Fibroblast of lung (primary cell): ENCODE measurements at regions not wholly inside any gene's neighbourhood (a gene's known extent, or its start where the extent isn't known, plus 50 kb on each side); places are given as distances from the start of the nearest gene placed in this dataset.

ENCODE experiments used
- DNase-seq, 2 donors: peaks; one replicate each; pipeline versions ENCODE4 v3.0.0 to v3.0.0-alpha.2; 2010; ENCODE audit warnings: low read depth in 2 of 2
- H2AFZ ChIP-seq: 2 replicates; pipeline ENCODE4 v1.5.1; 2012; ENCODE audit warnings: low read length, control low read depth, inconsistent platforms
- H3K27ac ChIP-seq: 2 replicates; pipeline ENCODE4 v1.5.1; 2011; ENCODE audit warnings: low read length, control low read depth; ENCODE audit not compliant: insufficient read depth
- H3K27me3 ChIP-seq: 2 replicates; pipeline ENCODE4 v1.5.1; 2011; ENCODE audit warnings: mild to moderate bottlenecking, low read length; ENCODE audit not compliant: control insufficient read depth, insufficient read depth
- H3K36me3 ChIP-seq: 2 replicates; pipeline ENCODE4 v1.5.1; 2011; ENCODE audit warnings: low read length; ENCODE audit not compliant: control insufficient read depth, insufficient read depth
- H3K4me1 ChIP-seq: 2 replicates; pipeline ENCODE4 v1.5.1; 2011; ENCODE audit warnings: low read length; ENCODE audit not compliant: control insufficient read depth, insufficient read depth; ENCODE audit errors: extremely low read depth
- H3K4me2 ChIP-seq: 2 replicates; pipeline ENCODE4 v1.5.1; 2011; ENCODE audit warnings: low read length, control low read depth; ENCODE audit not compliant: insufficient read depth; ENCODE audit errors: extremely low read depth
- H3K4me3 ChIP-seq, 4 experiments: fragments of 200-600 bp in 1 of 4; sonication (generic) in 1 of 4; replicated peaks in 1 of 4; 2 replicates each; pipeline ENCODE4 v1.5.1; 2011 to 2016; ENCODE audit warnings: low read length in 4 of 4, low read depth in 3 of 4, mild to moderate bottlenecking in 3 of 4, control low read depth in 2 of 4, inconsistent platforms in 1 of 4, mixed read lengths in 1 of 4; ENCODE audit not compliant: insufficient read depth in 1 of 4; ENCODE audit errors: control extremely low read depth in 1 of 4
- H3K79me2 ChIP-seq: 2 replicates; pipeline ENCODE4 v1.5.1; 2012; ENCODE audit warnings: mild to moderate bottlenecking, low read length, inconsistent platforms; ENCODE audit not compliant: control insufficient read depth, insufficient read depth
- H3K9ac ChIP-seq: 2 replicates; pipeline ENCODE4 v1.5.1; 2011; ENCODE audit warnings: mild to moderate bottlenecking, low read length, control low read depth; ENCODE audit not compliant: insufficient read depth
- H3K9me3 ChIP-seq: 2 replicates; pipeline ENCODE4 v1.5.1; 2012; ENCODE audit warnings: low read depth, low read length; ENCODE audit not compliant: control insufficient read depth, insufficient read depth
- H4K20me1 ChIP-seq: 2 replicates; pipeline ENCODE4 v1.5.1; 2011; ENCODE audit warnings: low read length; ENCODE audit not compliant: control insufficient read depth, insufficient read depth; ENCODE audit errors: extremely low read depth
- CTCF ChIP-seq, 2 donors: IDR thresholded peaks in 1 of 2; conservative IDR thresholded peaks in 1 of 2; 1 replicate in 1 of 2; 2 replicates in 1 of 2; pipeline ENCODE4 v1.5.1; 2011 to 2012; ENCODE audit warnings: low read length in 2 of 2, control low read depth in 1 of 2, inconsistent platforms in 1 of 2, low read depth in 1 of 2, mild to moderate bottlenecking in 1 of 2
- EZH2 ChIP-seq: IDR thresholded peaks from 2 replicates; pipeline ENCODE4 v1.5.1; 2012; ENCODE audit warnings: low read length, control low read depth, mild to moderate bottlenecking; ENCODE audit errors: missing control alignments

- Histone ChIP-seq H4K20me1 (no peaks in the 10 kb centered on the region), H3K9me3 (no peaks in the 10 kb centered on the region), H2AFZ (no peak overlapping the region), H3K27me3 (no peaks in the 10 kb centered on the region), H3K9ac (no peak overlapping the region), H3K27ac (no peak overlapping the region), H3K36me3 (no peaks in the 10 kb centered on the region), H3K79me2 (no peaks in the 10 kb centered on the region), H3K4me3 (no peak overlapping the region), H3K4me1 (no peaks in the 10 kb centered on the region), H3K4me2 (no peak overlapping the region)
- DNase-seq = no peak
- TF ChIP-seq CTCF (conservative IDR thresholded peaks at IDR 0.05 in 1 of 2, IDR thresholded peaks at IDR 0.05 in 1 of 2; ENCODE audit: low read depth in 1 of 2, low read length in 2 of 2) (no peak), EZH2 (no peak)
Measured at GRCh38 chr6:97468981-97469380, 186.0 kb upstream of the MMS22L start.

GRCh38 chr6:97469451-97469850 lies 186.4 kb upstream of the MMS22L start:
- TF ChIP-seq CTCF (conservative IDR thresholded peaks at IDR 0.05 in 1 of 2, IDR thresholded peaks at IDR 0.05 in 1 of 2; ENCODE audit: low read depth in 1 of 2, low read length in 2 of 2) = no peak
- TF ChIP-seq EZH2 = no peak
- no peaks in the 10 kb centered on the region for H3K36me3 ChIP-seq
- H3K4me3 ChIP-seq = no peak overlapping the region

DNA sequence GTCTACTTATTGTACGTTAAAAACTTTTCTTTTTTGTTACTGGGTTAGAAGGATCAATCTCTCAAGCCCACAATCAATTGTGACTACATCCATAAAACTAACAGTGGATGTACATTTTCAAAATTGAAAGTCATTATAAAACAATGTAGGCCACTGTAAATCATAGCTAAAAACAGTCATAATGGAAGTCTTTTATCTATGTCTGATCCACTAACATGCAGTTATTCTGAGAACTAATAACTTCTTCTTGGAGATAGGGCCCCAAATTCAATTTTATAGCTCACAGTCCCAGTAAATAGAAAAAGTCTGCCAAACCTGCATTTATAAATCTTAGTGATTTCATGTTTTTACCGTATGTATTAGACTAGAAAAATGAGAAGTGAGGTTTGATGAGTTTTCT lies 187.3 kb upstream of the MMS22L start:
- no peaks in the 10 kb centered on the region for H4K20me1 ChIP-seq
- H3K27ac ChIP-seq = no peak overlapping the region
- DNase-seq = no peak
- TF ChIP-seq EZH2 (no peak), CTCF (conservative IDR thresholded peaks at IDR 0.05 in 1 of 2, IDR thresholded peaks at IDR 0.05 in 1 of 2; ENCODE audit: low read depth in 1 of 2, low read length in 2 of 2) (no peak)
- no peaks in the 10 kb centered on the region for H3K4me1 ChIP-seq
- H3K9me3 ChIP-seq = no peaks in the 10 kb centered on the region
- no peak overlapping the region for H3K4me3 ChIP-seq
- no peaks in the 10 kb centered on the region for H3K27me3 ChIP-seq
- H3K9ac ChIP-seq = no peak overlapping the region
- H2AFZ ChIP-seq = no peak overlapping the region
- no peaks in the 10 kb centered on the region for H3K36me3 ChIP-seq
- no peak overlapping the region for H3K4me2 ChIP-seq
- H3K79me2 ChIP-seq = no peaks in the 10 kb centered on the region

More at GRCh38 chr6:97469451-97469850, 186.4 kb upstream of the MMS22L start:
- Histone ChIP-seq H3K27me3 (no peaks in the 10 kb centered on the region), H3K9me3 (no peaks in the 10 kb centered on the region), H3K27ac (no peak overlapping the region), H2AFZ (no peak overlapping the region), H3K79me2 (no peaks in the 10 kb centered on the region), H3K4me1 (no peaks in the 10 kb centered on the region), H3K9ac (no peak overlapping the region), H3K4me2 (no peak overlapping the region), H4K20me1 (no peaks in the 10 kb centered on the region)
- no peak for DNase-seq
